Anterior cingulate cortex (tissue), 58 donors: ENCODE measurements at regions not wholly inside any gene's neighbourhood (a gene's known extent, or its start where the extent isn't known, plus 50 kb on each side); places are given as distances from the start of the nearest gene placed in this dataset.
A peak's percentile ranks its signal among the peaks of the same experiment; 100 is the strongest.

Experiments used
- DNase-seq, 58 donors: peaks; one replicate each; lab custom pipeline; 2025; lab: John Stamatoyannopoulos, UW

DNA sequence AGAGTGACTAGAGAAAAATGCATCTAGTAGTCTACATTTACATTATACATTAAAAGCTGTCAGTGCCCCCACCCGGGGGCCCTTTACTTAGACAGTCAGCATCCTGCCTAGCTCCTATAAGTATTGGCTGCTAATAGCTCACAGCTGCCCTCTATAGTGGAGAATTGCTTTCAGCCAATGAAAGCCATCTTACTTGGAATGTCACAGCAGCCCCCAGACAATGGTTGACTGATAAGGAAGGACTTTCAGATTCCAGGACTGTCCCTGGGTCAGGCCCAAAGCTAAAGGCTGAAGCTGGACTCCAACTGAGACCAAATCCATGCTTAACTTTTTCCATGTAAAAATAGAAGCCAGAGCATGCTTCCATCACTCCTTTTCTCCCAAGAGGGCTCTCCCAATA, 196.9 kb downstream of the ANKRD50 start:
- DNase-seq, result no peak

- DNase-seq, result no peak
Measured at GRCh38 chr4:124519196-124519595, 193.3 kb downstream of the ANKRD50 start.

DNA sequence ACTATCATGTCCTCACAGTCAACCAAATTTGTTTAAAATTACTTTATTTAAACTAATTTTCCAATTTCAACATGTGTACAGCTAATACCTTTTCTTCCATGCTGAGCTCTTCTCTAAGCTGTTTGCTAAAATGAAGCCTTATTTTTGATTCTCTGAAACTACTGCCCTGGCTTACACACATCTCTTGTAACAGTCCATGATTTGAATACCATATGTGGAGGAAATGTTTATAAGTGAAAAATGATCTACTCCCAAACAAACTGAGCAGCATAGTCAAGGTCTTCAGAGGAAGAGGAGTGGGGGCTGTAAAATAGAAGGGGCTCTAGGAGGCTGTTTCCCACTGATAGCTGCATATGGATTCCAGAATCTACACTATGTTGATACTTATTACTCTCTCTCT, 188.7 kb downstream of the ANKRD50 start:
- no peak for DNase-seq

- no peak for DNase-seq
Measured at GRCh38 chr4:124525524-124525923, 187.0 kb downstream of the ANKRD50 start.

DNA sequence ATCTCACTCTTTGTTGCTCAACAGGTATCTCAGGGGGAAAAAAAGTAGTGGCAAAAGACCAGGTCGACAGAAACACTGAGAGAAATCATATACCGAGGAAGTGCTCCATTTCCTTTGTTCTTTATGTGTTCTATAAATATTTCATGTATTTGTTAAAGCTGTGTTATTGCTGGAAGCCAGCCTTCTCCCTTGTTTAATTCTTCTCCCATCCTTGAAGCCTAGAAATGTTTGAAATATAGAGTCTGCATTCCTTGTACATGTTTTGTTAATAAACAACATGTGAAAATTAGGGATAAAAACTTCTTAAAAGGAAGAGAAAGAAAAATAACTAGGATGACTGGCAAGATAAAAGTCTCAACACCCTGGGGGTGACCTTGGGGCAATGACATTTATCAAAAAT, 186.2 kb downstream of the ANKRD50 start:
- DNase-seq, result no peak

GRCh38 chr4:124526769-124527168, 185.8 kb downstream of the ANKRD50 start:
- DNase-seq, result no peak

GRCh38 chr4:124527364-124527763, 185.2 kb downstream of the ANKRD50 start:
- DNase-seq, result no peak

DNA sequence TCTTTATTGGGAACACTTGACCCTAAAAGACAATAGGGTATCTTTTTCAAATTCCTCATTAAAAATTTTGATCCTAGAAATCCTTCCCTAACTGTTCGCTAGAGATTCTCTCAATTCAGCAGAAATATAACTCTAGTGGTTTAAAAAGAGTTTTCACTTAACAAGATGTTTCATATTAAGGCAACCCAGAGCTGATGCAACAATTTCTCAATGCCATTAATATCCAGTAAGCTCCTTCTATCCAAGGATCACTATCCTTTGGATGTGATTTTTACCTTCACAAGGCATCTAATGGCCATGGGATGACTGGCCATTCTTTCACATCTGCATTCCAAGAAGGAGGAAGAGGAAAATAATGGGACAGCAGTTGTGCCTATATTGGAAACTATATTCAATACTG, 183.4 kb downstream of the ANKRD50 start:
- DNase-seq, result no peak

DNA sequence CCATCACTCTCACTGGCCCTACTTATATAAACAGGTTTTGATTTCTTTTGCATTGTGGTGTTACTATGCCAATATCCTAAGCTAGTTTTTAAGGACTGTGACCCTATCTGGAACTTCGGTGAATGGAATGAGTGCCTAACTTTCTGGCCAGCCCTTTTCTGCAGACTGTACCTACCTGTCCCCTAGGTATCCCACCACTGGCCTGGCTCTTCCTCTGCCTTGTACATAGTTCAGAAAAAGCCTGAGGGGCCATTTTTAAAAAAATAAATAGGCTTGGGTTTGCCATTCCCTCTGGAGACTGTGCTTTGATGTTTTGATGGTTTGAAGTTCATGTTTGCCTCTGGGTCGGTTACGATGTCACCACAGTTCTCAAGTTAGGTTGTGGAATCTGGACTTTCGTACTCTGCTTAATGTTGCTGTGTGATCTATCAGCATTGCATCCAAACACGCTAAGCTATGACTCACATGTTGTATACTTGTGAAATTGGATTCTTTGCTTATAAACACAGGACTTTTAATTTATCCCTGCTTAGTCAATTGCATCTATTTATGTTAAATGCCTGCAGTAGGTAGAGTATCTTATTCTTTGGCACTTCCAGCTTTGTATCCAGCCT, 182.0 kb downstream of the ANKRD50 start:
- no peak for DNase-seq

- DNase-seq, result no peak
Measured at GRCh38 chr4:124534131-124534530, 178.4 kb downstream of the ANKRD50 start.

DNA sequence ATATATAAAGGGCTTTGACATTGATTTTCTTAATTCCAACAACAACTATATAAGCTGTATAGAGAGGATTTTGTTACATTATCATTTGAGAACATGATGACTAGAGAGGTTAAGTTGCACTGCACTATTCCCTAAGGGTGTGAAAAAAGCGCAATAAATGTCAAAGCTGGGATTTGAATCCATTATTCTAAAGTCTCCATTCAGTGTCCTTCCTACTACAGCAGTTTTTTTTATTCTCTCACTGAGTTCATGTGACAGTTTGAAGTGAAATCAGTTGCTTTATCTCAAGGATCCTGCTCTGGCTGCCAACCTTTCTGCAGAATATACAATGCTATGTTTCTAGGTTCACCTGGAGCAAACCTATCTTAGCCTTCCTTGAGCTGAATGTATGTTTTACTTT, 177.5 kb downstream of the ANKRD50 start:
- DNase-seq, result no peak

- DNase-seq, result no peak
Measured at GRCh38 chr4:124536946-124537345, 175.6 kb downstream of the ANKRD50 start.

GRCh38 chr4:124537971-124538370, 174.6 kb downstream of the ANKRD50 start:
- no peak for DNase-seq

- no peak for DNase-seq
Measured at GRCh38 chr4:124540014-124540413, 172.5 kb downstream of the ANKRD50 start.

DNA sequence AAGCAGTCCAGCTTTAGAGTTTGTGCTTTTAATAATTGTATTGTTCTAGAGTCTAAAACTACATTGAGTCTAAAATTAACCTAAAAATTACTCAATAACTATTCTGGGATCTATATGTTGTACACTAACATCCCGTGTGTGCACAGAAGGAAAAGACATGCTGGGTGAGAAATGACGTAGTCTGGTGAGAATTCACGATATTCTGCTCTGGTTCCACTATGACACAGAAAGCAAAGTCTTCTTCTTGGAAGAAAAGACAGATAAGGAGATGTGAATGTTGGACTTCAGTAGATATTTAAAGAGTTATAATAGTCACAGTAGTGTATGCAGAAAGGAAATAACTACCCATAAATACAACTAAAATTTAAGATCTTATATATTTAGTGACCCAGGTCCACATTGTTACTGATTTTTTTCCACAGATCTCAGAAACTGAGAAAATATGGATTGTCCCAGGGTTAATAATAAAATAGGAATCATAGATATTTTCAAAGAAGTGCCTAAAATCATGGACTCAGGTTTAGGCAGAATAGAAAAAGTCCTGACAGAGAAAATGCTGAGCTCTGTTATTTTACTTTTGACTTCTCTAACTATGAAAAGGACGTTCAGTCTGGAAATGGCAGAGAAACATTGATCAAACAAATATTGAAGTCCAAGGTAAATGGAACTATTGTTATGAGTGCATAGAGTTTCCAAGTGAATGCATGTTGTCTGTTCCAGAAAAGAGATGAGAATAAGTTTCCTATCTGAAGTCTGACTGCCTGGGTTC, 170.7 kb downstream of the ANKRD50 start:
- no peak for DNase-seq

GRCh38 chr4:124555959-124556358, 156.6 kb downstream of the ANKRD50 start:
- DNase-seq, result peak in 3 of 58 donors; percentile 1 to 6 (median 2)

- DNase-seq, result no peak
Measured at GRCh38 chr4:124564121-124564520, 148.4 kb downstream of the ANKRD50 start.

DNA sequence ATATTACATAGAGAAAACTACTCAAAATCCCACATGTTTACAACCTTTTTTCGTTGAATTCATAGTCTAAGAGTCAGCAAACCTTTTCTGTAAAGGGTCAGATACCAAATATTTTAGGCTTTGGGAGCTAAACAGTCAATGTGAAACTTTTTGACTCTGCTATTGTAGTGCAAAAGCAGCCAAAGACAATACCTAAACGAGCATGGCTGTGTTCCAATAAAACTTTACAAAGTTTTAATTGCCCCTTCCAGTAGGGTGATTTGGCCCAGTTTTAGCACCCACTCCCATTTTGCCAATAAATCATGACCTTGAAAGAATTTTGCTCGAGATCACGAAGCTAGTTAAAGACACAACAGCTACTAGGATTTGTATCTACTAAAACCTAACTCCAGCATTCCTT, 147.2 kb downstream of the ANKRD50 start:
- DNase-seq, result no peak

- no peak for DNase-seq
Measured at GRCh38 chr4:124566030-124566429, 146.5 kb downstream of the ANKRD50 start.

GRCh38 chr4:124573056-124573455, 139.5 kb downstream of the ANKRD50 start:
- no peak for DNase-seq

DNA sequence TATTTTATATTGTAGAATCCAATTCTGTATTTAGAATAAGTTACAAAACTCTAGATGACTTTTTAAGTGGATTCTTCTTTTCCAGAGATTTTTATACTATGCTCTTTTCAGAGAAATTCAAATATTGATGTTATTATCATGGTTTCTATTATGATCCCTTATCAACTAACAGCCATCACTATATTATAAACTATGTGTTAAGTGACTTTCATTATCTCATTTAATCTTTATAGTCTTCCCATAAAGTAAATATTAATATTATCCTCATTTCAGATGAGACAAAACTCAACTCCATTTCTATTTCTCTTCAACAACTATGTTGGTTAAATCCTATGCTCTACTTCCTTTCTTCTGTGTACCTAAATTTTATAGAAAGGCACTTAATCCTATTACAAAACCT, 132.6 kb downstream of the ANKRD50 start:
- no peak for DNase-seq

GRCh38 chr4:124583797-124584196, 128.7 kb downstream of the ANKRD50 start:
- DNase-seq, result no peak
